ENCODE measurements at regions not wholly inside any gene's neighbourhood (a gene's known extent, or its start where the extent isn't known, plus 50 kb on each side); places are given as distances from the start of the nearest gene placed in this dataset.

DNA sequence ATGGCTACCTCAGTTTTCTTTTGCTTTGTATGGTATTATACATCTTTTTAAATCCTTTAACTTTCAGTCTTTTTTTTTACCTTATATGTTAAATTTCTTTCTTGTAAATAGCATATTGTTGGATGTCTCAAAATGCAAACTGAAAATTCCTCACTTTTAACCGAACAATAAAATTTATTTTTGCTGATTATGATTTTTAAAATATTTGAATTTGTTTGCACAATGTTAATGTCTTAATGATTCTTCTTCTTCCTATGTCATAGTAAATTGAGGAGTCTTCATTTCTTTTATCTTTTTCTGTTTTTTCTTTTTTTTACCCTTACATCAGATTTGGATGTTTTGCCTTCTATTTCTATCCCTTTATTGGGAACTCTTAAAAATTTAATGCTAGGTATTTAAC is 574.2 kb upstream of the CDH4 start:
- TF ChIP-seq, protein P1, sequence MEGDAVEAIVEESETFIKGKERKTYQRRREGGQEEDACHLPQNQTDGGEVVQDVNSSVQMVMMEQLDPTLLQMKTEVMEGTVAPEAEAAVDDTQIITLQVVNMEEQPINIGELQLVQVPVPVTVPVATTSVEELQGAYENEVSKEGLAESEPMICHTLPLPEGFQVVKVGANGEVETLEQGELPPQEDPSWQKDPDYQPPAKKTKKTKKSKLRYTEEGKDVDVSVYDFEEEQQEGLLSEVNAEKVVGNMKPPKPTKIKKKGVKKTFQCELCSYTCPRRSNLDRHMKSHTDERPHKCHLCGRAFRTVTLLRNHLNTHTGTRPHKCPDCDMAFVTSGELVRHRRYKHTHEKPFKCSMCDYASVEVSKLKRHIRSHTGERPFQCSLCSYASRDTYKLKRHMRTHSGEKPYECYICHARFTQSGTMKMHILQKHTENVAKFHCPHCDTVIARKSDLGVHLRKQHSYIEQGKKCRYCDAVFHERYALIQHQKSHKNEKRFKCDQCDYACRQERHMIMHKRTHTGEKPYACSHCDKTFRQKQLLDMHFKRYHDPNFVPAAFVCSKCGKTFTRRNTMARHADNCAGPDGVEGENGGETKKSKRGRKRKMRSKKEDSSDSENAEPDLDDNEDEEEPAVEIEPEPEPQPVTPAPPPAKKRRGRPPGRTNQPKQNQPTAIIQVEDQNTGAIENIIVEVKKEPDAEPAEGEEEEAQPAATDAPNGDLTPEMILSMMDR (IDR thresholded peaks at IDR 0.05): no peak
- no peak for TF ChIP-seq POLR2A (IDR thresholded peaks at IDR 0.05)
- no peak for TF ChIP-seq EP300 (IDR thresholded peaks at IDR 0.05)
